HG02798 (cell line): ENCODE measurements at regions not wholly inside any gene's neighbourhood (a gene's known extent, or its start where the extent isn't known, plus 50 kb on each side); places are given as distances from the start of the nearest gene placed in this dataset.

ENCODE experiments used
- ATAC-seq: cut with Tn5 transposase; IDR thresholded peaks from one replicate; pipeline ENCODE4 v1.9.1; 2021; ENCODE audit warnings: mild to moderate bottlenecking; ENCODE audit not compliant: unreplicated experiment, poor library complexity

GRCh38 chr12:87796961-87797516 is 232.2 kb downstream of the C12orf50 start:
- ATAC-seq = no peak

- no peak for ATAC-seq
Measured at GRCh38 chr12:87795555-87795954, 233.6 kb downstream of the C12orf50 start.

GRCh38 chr12:87794854-87795253 is 234.3 kb downstream of the C12orf50 start:
- ATAC-seq = no peak

- no peak for ATAC-seq
Measured at GRCh38 chr12:87793131-87793530, 236.1 kb downstream of the C12orf50 start.

- no peak for ATAC-seq
Measured at GRCh38 chr12:87784350-87784749, 244.9 kb downstream of the C12orf50 start.

GRCh38 chr12:87783467-87783866 is 245.7 kb downstream of the C12orf50 start:
- no peak for ATAC-seq

- no peak for ATAC-seq
Measured at GRCh38 chr12:87782838-87783237, 246.4 kb downstream of the C12orf50 start.

GRCh38 chr12:87779858-87780498 is 249.2 kb downstream of the C12orf50 start:
- no peak for ATAC-seq

- no peak for ATAC-seq
Measured at GRCh38 chr12:87779016-87779415, 250.2 kb downstream of the C12orf50 start.

GRCh38 chr12:87778065-87778464 is 251.1 kb downstream of the C12orf50 start:
- ATAC-seq = no peak

GRCh38 chr12:87775784-87776183 is 253.4 kb downstream of the C12orf50 start:
- no peak for ATAC-seq

- no peak for ATAC-seq
Measured at GRCh38 chr12:87775051-87775450, 254.2 kb downstream of the C12orf50 start.

GRCh38 chr12:87772401-87772800 is 256.8 kb downstream of the C12orf50 start:
- no peak for ATAC-seq

- no peak for ATAC-seq
Measured at GRCh38 chr12:87768501-87769287, 260.5 kb downstream of the C12orf50 start.

- ATAC-seq = no peak
Measured at GRCh38 chr12:87766044-87766443, 263.2 kb downstream of the C12orf50 start.

GRCh38 chr12:87760943-87761342 is 268.3 kb downstream of the C12orf50 start:
- no peak for ATAC-seq

GRCh38 chr12:87758271-87758670 is 270.9 kb downstream of the C12orf50 start:
- no peak for ATAC-seq

GRCh38 chr12:87756721-87757120 is 272.5 kb downstream of the C12orf50 start:
- ATAC-seq = no peak

- no peak for ATAC-seq
Measured at GRCh38 chr12:87756111-87756510, 273.1 kb downstream of the C12orf50 start.

- no peak for ATAC-seq
Measured at GRCh38 chr12:87728931-87729593, 300.1 kb downstream of the C12orf50 start.

- no peak for ATAC-seq
Measured at GRCh38 chr12:87720967-87721366, 308.2 kb downstream of the C12orf50 start.
